K562 (cell line): ENCODE measurements at regions not wholly inside any gene's neighbourhood (a gene's known extent, or its start where the extent isn't known, plus 50 kb on each side); places are given as distances from the start of the nearest gene placed in this dataset.

Source experiments
- CTCF ChIP-seq, 3 experiments: IDR thresholded peaks in 2 of 3; conservative IDR thresholded peaks in 1 of 3; 2 replicates each; pipeline ENCODE4 v1.5.1; 2011 to 2012; ENCODE audit warnings: low read length in 3 of 3, mild to moderate bottlenecking in 3 of 3, control low read depth in 2 of 3, improper control_type of control experiment in 1 of 3, inconsistent platforms in 1 of 3, low read depth in 1 of 3, mixed read lengths in 1 of 3, moderate library complexity in 1 of 3; ENCODE audit not compliant: insufficient read depth in 2 of 3
- E4F1 ChIP-seq: fragments of 250-450 bp; sonication (Bioruptor Pico); IDR thresholded peaks from 2 replicates; pipeline ENCODE4 v1.5.0; 2021; ENCODE audit warnings: mild to moderate bottlenecking, borderline replicate concordance
- KLF10 ChIP-seq: fragments of 250-450 bp; sonication (Bioruptor Pico); IDR thresholded peaks from 2 replicates; pipeline ENCODE4 v1.6.1; 2021; ENCODE audit warnings: matching md5 sums
- NFYB ChIP-seq: IDR thresholded peaks from 2 replicates; pipeline ENCODE4 v1.6.1; 2011; ENCODE audit warnings: mild to moderate bottlenecking, moderate library complexity; ENCODE audit not compliant: insufficient read length; ENCODE audit errors: extremely low read depth
- SAFB ChIP-seq: fragments of 200-400 bp; formaldehyde crosslinking; IDR thresholded peaks from 2 replicates; pipeline ENCODE4 v1.6.1; 2017; ENCODE audit warnings: low read depth, low read length, borderline replicate concordance
- ZNF263 ChIP-seq: sonication (generic); formaldehyde crosslinking; IDR thresholded peaks from 2 replicates; pipeline ENCODE4 v1.8.0; 2022; ENCODE audit warnings: mild to moderate bottlenecking, missing genetic modification reagents, borderline replicate concordance

GRCh38 chr4:121269001-121269400 lies 104.9 kb upstream of the TNIP3 start:
- TF ChIP-seq ZNF263 (no peak), KLF10 (CRISPR knock-in tag) (no peak), E4F1 (no peak), NFYB (no peak), SAFB (no peak), CTCF (IDR thresholded peaks at IDR 0.05 in 2 of 3, conservative IDR thresholded peaks at IDR 0.05 in 1 of 3; ENCODE audit: insufficient read depth in 2 of 3, low read depth in 1 of 3, low read length in 3 of 3) (no peak)
